ENCODE measurements at regions not wholly inside any gene's neighbourhood (a gene's known extent, or its start where the extent isn't known, plus 50 kb on each side); places are given as distances from the start of the nearest gene placed in this dataset.
"Not testable (repeated sequence)": the region's sequence is repeated elsewhere in the genome, so short reads cannot be mapped to it uniquely, and the experiment has no call there.

DNA sequence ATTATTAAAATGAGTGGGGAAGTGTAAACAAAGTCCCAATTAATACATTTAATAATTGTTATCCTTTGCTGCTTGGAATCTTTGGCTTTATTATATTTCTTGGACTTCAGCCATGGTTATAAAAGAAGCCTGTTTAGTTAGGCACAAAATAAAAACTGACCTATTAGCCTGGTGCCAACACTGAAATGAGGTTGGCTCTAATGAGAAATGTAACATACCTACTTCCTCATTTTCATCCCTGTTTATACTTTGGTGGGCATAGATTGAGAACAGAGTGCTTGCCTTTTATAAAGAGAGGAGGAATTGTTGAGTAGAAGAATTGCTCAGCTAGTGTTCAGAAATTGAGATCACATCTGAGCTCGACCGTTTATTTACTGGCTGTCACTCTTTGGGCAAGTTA, 471.3 kb downstream of the UTRN start:
- FAIRE-seq (no peak), DNase-seq (ENCODE audit: low spot score) (no peak)

- FAIRE-seq: no peak
- no peak for DNase-seq (ENCODE audit: low spot score)
These were observed 472.2 kb downstream of the UTRN start for GRCh38 chr6:144757299-144757698.

DNA sequence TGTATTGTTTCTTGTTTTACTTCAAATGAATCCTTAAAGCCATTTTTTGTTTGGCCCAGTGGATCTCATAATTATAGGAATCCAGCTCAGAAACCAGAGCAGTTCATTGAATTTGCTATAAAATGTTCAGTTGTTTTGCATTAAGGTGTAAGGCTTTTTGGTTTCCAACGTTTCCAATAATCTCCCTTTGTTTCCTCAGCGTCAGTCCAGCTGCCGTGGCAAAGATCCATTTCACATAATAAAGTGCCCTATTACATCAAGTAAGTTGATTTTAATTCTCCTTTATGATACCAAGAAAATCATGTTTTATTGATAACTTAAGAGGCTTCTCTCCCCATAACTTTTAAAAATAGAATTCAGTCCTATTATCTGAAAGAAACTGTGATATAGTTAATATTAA, 472.6 kb downstream of the UTRN start:
- DNase-seq (ENCODE audit: low spot score) (no peak), FAIRE-seq (no peak)

DNA sequence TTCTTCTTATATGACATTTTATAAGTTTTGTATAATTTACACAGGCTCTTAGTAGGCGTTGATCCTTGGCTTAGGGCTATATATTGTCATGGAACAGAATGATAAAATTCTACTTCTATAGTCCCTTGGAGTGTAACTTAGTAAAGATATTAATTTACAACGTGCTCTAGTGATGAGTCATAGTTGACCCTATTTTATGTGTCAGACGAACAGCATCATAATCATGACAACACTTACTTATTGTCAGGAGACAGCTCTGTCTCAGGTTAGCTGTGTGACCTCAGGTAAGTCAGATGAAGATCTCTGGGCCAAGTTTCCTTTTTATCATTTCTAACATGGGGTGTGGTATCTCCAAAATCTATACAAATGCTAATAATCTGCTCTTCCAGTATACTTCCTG, 473.5 kb downstream of the UTRN start:
- DNase-seq (ENCODE audit: low spot score) (peak; percentile 6), FAIRE-seq (no peak)

DNA sequence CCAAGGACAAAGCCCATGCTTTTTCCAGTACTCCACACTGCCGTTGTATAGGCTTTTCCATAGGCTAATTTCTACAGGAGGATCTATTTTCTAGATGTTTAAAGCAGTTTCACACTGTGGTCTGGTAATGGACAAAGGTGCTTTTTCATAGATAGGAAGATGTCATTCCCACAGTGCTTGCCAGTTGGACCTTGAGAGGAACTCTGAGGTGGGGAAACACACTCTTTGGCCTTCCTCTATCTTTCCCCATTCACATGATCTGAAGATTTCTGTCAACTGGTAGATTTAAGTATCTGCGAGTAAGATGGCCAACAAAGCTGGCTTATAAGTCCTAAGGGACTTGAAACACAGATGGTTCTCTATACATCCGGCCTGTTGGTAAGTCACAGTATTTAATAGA, 477.3 kb downstream of the UTRN start:
- DNase-seq (ENCODE audit: low spot score): no peak
- FAIRE-seq: no peak

GRCh38 chr6:144767051-144767450, 481.9 kb downstream of the UTRN start:
- no peak for FAIRE-seq
- DNase-seq (ENCODE audit: low spot score): no peak

GRCh38 chr6:144768551-144769075, 483.5 kb downstream of the UTRN start:
- DNase-seq (ENCODE audit: low spot score) (no peak), FAIRE-seq (no peak)

DNA sequence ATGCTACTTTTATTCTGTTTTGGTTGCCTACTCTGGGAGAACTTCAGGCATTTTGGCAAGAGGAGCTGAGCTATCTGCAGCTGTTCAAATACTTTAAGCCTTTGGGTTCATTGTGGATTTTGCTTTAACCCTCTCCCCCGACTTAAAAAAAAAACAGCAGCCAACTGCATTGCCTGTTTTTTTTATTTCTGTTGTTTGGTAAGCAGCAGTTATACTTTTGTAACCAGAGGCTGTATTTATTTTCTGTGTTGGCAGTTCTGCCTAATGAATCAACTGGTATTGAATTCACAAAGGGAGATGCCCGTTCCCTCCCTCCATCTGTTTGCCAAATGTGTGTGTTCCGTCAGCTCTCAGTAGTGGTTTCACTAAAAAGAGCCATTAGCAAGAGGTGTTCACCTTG, 484.0 kb downstream of the UTRN start:
- FAIRE-seq: no peak

GRCh38 chr6:144776031-144776819, 491.1 kb downstream of the UTRN start:
- FAIRE-seq (no peak), DNase-seq (ENCODE audit: low spot score) (no peak)

More for the DNA sequence above, 484.0 kb downstream of the UTRN start:
- DNase-seq (ENCODE audit: low spot score): no peak

- DNase-seq (ENCODE audit: low spot score): no peak
- FAIRE-seq: no peak
These were observed 492.1 kb downstream of the UTRN start for GRCh38 chr6:144777249-144777648.

- DNase-seq (ENCODE audit: low spot score): no peak
These were observed 492.9 kb downstream of the UTRN start for GRCh38 chr6:144778056-144778455.

GRCh38 chr6:144778773-144779492, 493.8 kb downstream of the UTRN start:
- no peak for DNase-seq (ENCODE audit: low spot score)
- FAIRE-seq: no peak

More at GRCh38 chr6:144778056-144778455, 492.9 kb downstream of the UTRN start:
- FAIRE-seq: no peak

DNA sequence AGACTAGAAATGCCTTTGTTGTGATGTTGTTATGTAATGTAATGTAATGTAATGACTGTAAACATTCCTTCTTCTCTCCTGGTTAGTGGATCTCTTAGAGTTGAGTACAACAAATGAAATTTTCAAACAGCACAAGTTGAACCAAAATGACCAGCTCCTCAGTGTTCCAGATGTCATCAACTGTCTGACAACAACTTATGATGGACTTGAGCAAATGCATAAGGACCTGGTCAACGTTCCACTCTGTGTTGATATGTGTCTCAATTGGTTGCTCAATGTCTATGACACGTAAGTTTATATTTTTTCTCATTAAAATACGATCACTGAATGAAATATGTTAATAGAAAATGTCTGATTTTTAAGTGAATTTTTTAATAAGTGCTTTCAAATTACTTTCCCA, 496.7 kb downstream of the UTRN start:
- DNase-seq (ENCODE audit: low spot score) (no peak), FAIRE-seq (no peak)

GRCh38 chr6:144782634-144783033, 497.5 kb downstream of the UTRN start:
- DNase-seq (ENCODE audit: low spot score) (no peak), FAIRE-seq (no peak)

DNA sequence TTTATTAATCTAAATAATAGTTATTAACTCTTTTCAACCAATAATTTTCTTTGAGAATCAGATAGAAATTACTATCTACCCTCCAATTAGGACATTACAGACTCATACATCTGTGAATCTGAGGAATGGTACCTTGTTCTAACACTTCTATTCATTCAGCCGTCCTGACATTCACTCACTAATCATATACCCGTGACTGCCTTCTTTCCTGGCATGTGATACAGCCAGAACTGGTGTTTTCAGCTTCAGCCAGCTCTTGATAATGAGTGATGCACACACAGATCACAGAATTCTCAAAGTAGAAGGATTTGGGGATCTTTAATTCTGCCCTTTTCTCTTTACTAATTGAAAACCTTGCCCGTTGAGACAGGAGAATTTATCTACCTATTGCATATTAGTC, 499.9 kb downstream of the UTRN start:
- no peak for FAIRE-seq
- DNase-seq (ENCODE audit: low spot score): no peak

DNA sequence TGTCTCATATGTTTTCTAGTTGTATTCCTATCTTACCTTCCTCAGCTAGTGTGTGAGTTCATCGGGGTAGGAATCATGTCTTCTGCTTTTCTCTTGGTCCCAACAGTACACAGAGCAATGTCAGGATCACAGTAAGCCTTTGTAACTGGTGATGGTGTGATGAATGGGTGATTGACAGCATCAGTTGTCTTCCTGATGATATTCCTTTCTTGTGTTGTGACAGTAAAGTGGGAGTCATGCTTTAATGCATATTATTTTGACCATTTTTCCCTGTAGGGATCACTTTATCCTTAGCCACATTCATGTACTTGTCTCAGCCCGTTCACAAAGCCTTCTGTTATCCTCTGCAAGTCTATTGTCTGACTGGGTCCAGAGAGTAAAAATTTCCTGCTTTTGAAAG, 501.7 kb downstream of the UTRN start:
- FAIRE-seq (peak; percentile 23), DNase-seq (ENCODE audit: low spot score) (no peak)

GRCh38 chr6:144793744-144794143, 508.6 kb downstream of the UTRN start:
- no peak for FAIRE-seq
- DNase-seq (ENCODE audit: low spot score): no peak

DNA sequence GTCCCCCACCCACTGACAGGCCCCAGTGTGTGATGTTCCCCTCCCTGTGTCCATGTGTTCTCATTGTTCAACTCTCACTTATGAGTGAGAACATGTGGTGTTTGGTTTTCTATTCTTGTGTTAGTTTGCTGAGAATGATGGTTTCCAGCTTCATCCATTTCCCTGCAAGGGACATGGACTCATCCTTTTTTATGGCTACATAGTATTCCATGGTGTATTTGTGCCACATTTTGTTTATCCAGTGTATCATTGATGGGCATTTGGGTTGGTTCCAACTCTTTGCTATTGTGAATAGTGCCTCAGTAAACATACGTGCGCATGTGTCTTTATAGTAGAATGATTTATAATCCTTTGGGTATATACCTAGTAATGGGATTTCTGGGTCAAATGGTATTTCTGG, 509.9 kb downstream of the UTRN start:
- DNase-seq (ENCODE audit: low spot score); FAIRE-seq: not testable (repeated sequence)

- FAIRE-seq (no peak), DNase-seq (ENCODE audit: low spot score) (no peak)
These were observed 510.9 kb downstream of the UTRN start for GRCh38 chr6:144796070-144796469.

- peak; percentile 38 for DNase-seq (ENCODE audit: low spot score)
- no peak for FAIRE-seq
These were observed 512.9 kb downstream of the UTRN start for GRCh38 chr6:144797881-144798589.

GRCh38 chr6:144804246-144804790, 519.2 kb downstream of the UTRN start:
- no peak for FAIRE-seq
- DNase-seq (ENCODE audit: low spot score): no peak

DNA sequence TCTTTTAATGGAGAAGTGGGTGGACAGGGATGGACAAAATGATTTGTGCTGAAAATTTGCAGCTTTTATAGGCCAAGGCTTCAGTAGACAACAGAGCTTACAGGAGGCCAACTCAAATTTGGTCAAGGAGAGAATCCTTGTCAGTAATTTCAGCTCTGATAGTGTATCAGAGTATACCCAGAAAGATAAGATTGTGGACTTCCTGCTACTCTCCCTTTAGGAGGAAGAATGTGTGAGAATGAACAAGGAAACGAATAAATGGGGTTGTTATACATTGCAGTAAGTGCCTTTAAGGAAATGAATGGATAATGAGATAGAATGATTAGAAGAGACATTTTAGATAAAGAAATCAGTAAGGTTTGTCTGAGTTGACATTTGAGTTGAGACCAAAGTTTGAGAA, 519.9 kb downstream of the UTRN start:
- FAIRE-seq (no peak), DNase-seq (ENCODE audit: low spot score) (no peak)
